ENCODE measurements at regions not wholly inside any gene's neighbourhood (a gene's known extent, or its start where the extent isn't known, plus 50 kb on each side); places are given as distances from the start of the nearest gene placed in this dataset.

GRCh38 chr4:25984266-25984665 is 70.2 kb downstream of the SMIM20 start:
- no peak for TF ChIP-seq CTCF (IDR thresholded peaks at IDR 0.05)
- no peak for TF ChIP-seq POLR2AphosphoS5 (IDR thresholded peaks at IDR 0.05)
- TF ChIP-seq POLR2A (IDR thresholded peaks at IDR 0.05; ENCODE audit: low read depth) = no peak

All from esophagus muscularis mucosa (tissue), 3 donors.